Common myeloid progenitor, CD34-positive (primary cell): ENCODE measurements at regions not wholly inside any gene's neighbourhood (a gene's known extent, or its start where the extent isn't known, plus 50 kb on each side); places are given as distances from the start of the nearest gene placed in this dataset.

Experiments
- CTCF ChIA-PET: fragments of 350-600 bp; sonication (Branson Sonifier 250); formaldehyde crosslinking; loops from one replicate; lab custom pipeline; 2021; ENCODE audit warnings: antibody characterized with exemption; lab: Charles Lee
- POLR2A ChIA-PET: fragments of 350-600 bp; sonication (Branson Sonifier 250); formaldehyde crosslinking; loops from one replicate; lab custom pipeline; 2021; ENCODE audit warnings: antibody characterized with exemption; lab: Charles Lee
- DNase-seq, 3 donors: peaks; one replicate each; pipeline versions ENCODE4 v3.0.0 to v3.0.0-alpha.2; 2013
- H3K27ac ChIP-seq, 2 experiments: 1 replicate in 1 of 2; 2 replicates in 1 of 2; pipeline ENCODE4 v1.7.0; 2013; ENCODE audit warnings: inconsistent platforms in 2 of 2, low read length in 2 of 2, mild to moderate bottlenecking in 2 of 2, low read depth in 1 of 2, moderate library complexity in 1 of 2; ENCODE audit not compliant: severe bottlenecking in 2 of 2, insufficient read depth in 1 of 2, poor library complexity in 1 of 2
- H3K27me3 ChIP-seq, 5 experiments: replicated peaks in 2 of 5; 1 replicate in 3 of 5; 2 replicates in 2 of 5; pipeline versions ENCODE4 v1.6.1 to v1.7.0; 2013; ENCODE audit warnings: low read length in 4 of 5, mild to moderate bottlenecking in 2 of 5, moderate library complexity in 2 of 5, inconsistent platforms in 1 of 5; ENCODE audit not compliant: insufficient read depth in 5 of 5, control insufficient read depth in 4 of 5
- H3K36me3 ChIP-seq, 4 experiments: 1 replicate in 2 of 4; 2 replicates in 2 of 4; pipeline versions ENCODE4 v1.6.1 to v1.7.0; 2013; ENCODE audit warnings: low read length in 3 of 4, control low read depth in 1 of 4, mild to moderate bottlenecking in 1 of 4; ENCODE audit not compliant: control insufficient read depth in 4 of 4, insufficient read depth in 4 of 4
- H3K4me1 ChIP-seq, 4 experiments: 1 replicate in 3 of 4; 2 replicates in 1 of 4; pipeline versions ENCODE4 v1.6.1 to v1.7.1; 2013; ENCODE audit warnings: low read length in 3 of 4, mild to moderate bottlenecking in 3 of 4, control low read depth in 1 of 4, inconsistent platforms in 1 of 4, moderate library complexity in 1 of 4; ENCODE audit not compliant: control insufficient read depth in 4 of 4, insufficient read depth in 4 of 4; ENCODE audit errors: control extremely low read depth in 1 of 4
- H3K4me3 ChIP-seq, 7 experiments: 1 replicate in 4 of 7; 2 replicates in 3 of 7; pipeline versions ENCODE4 v1.5.1 to v1.7.0; 2013; ENCODE audit warnings: mild to moderate bottlenecking in 7 of 7, low read length in 6 of 7, moderate library complexity in 6 of 7, inconsistent platforms in 2 of 7, low read depth in 2 of 7, control low read depth in 1 of 7; ENCODE audit not compliant: insufficient read depth in 4 of 7, control insufficient read depth in 1 of 7; ENCODE audit errors: extremely low read depth in 1 of 7
- H3K9me3 ChIP-seq, 5 experiments: 1 replicate in 4 of 5; 2 replicates in 1 of 5; pipeline versions ENCODE4 v1.6.1 to v1.7.1; 2013; ENCODE audit warnings: low read length in 4 of 5, mild to moderate bottlenecking in 2 of 5, inconsistent platforms in 1 of 5, low read depth in 1 of 5, moderate library complexity in 1 of 5; ENCODE audit not compliant: control insufficient read depth in 4 of 5, insufficient read depth in 2 of 5; ENCODE audit errors: control extremely low read depth in 1 of 5
- WGBS: methylation state at CpG from one replicate; pipeline ENCODE4 v1.1.5; 2013; ENCODE audit not compliant: insufficient coverage; 5-methylcytosine and 5-hydroxymethylcytosine counted together

- no peaks in the 10 kb centered on the region for H3K4me1 ChIP-seq
- no peak overlapping the region for H3K27ac ChIP-seq
- no peak overlapping the region for H3K4me3 ChIP-seq
- CTCF ChIA-PET = no interaction called here
- POLR2A ChIA-PET = no interaction called here
- no peak for DNase-seq
- no peaks in the 10 kb centered on the region for H3K9me3 ChIP-seq
- no peaks in the 10 kb centered on the region for H3K36me3 ChIP-seq
- 88% methylated on average over 2 of the region's 2 CpGs for WGBS
- H3K27me3 ChIP-seq = peaks cover 0 to 2% (median 0%) of the 10 kb centered on the region in 5 experiments
Observed at GRCh38 chr13:106433066-106433465, 102.4 kb downstream of the EFNB2 start.

DNA sequence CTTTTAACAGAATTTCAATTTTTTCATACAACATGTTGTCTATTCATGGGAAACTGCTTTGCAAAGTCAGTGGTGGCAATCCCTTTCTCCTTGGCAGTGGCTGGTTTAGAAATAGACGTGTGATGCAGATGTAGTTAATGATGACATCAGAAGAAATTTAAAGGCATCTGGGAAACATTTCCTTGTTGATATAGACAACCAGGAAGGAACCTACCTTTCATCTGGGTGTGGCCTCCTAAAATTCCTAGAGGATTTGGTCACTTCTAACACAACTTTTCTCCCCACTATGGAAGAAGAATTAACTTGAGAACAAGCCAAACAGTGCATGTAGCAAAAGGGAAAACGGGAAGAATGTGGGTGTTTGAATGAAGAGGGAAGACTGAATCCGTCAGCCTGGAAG, 102.8 kb downstream of the EFNB2 start:
- Histone ChIP-seq H3K4me1 (no peaks in the 10 kb centered on the region), H3K36me3 (no peaks in the 10 kb centered on the region), H3K27ac (no peak overlapping the region), H3K9me3 (no peaks in the 10 kb centered on the region), H3K27me3 (peaks cover 0 to 2% (median 0%) of the 10 kb centered on the region in 5 experiments), H3K4me3 (no peak overlapping the region)
- CTCF ChIA-PET = no interaction called here
- DNase-seq = no peak
- POLR2A ChIA-PET = no interaction called here
- WGBS = no CpG with 5 or more reads among the region's 3 CpGs

DNA sequence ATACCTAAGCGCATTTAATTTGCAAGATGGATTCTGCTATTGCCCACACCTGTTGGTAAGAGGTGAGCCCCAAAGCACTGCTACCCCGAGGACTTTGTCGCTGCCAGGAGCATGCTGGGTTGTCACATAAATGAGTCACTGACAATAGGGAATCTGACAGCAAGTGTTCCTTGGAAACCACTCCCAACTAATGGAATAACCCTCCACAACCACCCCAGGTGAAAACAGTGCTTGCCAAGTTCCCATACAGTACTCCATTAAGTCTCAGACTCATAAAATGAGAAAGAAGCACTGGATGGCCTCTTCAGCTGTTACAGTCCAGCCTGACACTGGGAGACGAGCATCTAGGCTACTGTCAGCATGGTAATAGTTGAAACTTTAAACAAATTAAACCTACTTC, 108.6 kb downstream of the EFNB2 start:
- POLR2A ChIA-PET = no interaction called here
- Histone ChIP-seq H3K27ac (no peak overlapping the region), H3K4me3 (no peak overlapping the region), H3K36me3 (no peaks in the 10 kb centered on the region), H3K27me3 (peaks cover 0 to 2% (median 0%) of the 10 kb centered on the region in 5 experiments), H3K9me3 (no peaks in the 10 kb centered on the region), H3K4me1 (no peaks in the 10 kb centered on the region)
- CTCF ChIA-PET = no interaction called here
- 100% methylated on average over 4 of the region's 4 CpGs for WGBS
- no peak for DNase-seq

GRCh38 chr13:106425661-106426060, 109.8 kb downstream of the EFNB2 start:
- no peak for DNase-seq
- ChIA-PET POLR2A (no interaction called here), CTCF (interaction anchor here (1.0 kb wide), 1 partner anchor 10 kb away, joined by 3 read pairs; no protein-coding TSS in a partner anchor)
- H3K4me3 ChIP-seq = no peak overlapping the region
- no peaks in the 10 kb centered on the region for H3K36me3 ChIP-seq
- no peaks in the 10 kb centered on the region for H3K4me1 ChIP-seq
- no peaks in the 10 kb centered on the region for H3K9me3 ChIP-seq
- WGBS = 98% methylated on average over 14 of the region's 17 CpGs
- no peak overlapping the region for H3K27ac ChIP-seq
- H3K27me3 ChIP-seq = peaks cover 0 to 2% (median 0%) of the 10 kb centered on the region in 5 experiments

GRCh38 chr13:106424805-106425204, 110.7 kb downstream of the EFNB2 start:
- no peak for DNase-seq
- Histone ChIP-seq H3K4me3 (no peak overlapping the region), H3K9me3 (no peaks in the 10 kb centered on the region), H3K27me3 (peaks cover 0 to 4% (median 0%) of the 10 kb centered on the region in 5 experiments), H3K4me1 (no peaks in the 10 kb centered on the region), H3K36me3 (no peaks in the 10 kb centered on the region), H3K27ac (no peak overlapping the region)
- POLR2A ChIA-PET = no interaction called here
- CTCF ChIA-PET = interaction anchor here (1.0 to 1.1 kb wide), 2 partner anchors 10 to 30 kb away, joined by 3 read pairs; no protein-coding TSS in a partner anchor
- no CpG with 5 or more reads among the region's 1 CpG for WGBS

DNA sequence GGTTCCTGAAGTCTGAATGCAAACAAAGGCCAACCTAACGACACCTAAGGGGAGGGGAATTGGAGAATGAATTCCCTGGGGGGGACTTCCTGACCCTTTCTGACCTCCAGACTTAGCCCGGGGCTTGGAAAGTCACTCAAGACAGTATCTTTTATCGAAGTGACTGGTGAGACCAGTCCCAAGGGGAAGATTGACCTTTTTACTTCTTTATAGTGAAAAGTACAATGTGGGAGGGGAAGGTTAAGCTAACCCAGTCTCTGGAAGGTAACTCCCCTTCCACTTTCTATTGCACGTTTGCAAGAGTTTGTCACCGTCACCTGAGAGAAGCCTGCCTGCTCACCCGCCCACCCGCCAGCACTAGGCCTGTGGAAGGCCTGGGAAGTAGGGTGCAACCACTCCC, 111.9 kb downstream of the EFNB2 start:
- ChIA-PET POLR2A (no interaction called here), CTCF (no interaction called here)
- Histone ChIP-seq H3K4me3 (no peak overlapping the region), H3K9me3 (no peaks in the 10 kb centered on the region), H3K36me3 (no peaks in the 10 kb centered on the region), H3K4me1 (no peaks in the 10 kb centered on the region), H3K27ac (no peak overlapping the region), H3K27me3 (peaks cover 0 to 8% (median 0%) of the 10 kb centered on the region in 5 experiments)
- 92% methylated on average over 7 of the region's 7 CpGs for WGBS
- no peak for DNase-seq

DNA sequence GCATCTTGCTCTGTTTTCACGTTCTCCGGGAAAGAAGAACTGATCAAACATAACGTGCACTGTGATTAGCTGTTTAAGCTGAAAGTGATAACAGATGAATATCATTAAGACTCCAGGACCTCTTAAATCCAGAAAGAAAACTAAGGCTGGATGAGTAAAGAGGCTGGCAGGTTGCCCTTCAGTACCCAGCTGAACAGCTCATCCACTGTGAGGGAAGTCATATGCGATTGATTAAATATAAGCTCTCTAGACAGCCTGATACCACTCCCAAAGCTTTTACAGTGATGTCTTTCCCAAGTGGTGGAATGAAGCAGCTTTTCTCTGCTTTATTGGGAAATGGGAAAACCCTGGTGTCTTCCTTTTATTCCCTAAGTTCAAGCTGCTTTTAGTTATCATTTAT, 116.9 kb downstream of the EFNB2 start:
- Histone ChIP-seq H3K27ac (no peak overlapping the region), H3K27me3 (peaks cover 0 to 7% (median 7%) of the 10 kb centered on the region in 5 experiments), H3K36me3 (no peaks in the 10 kb centered on the region), H3K9me3 (no peaks in the 10 kb centered on the region), H3K4me1 (peaks cover 0 to 5% (median 0%) of the 10 kb centered on the region in 4 experiments), H3K4me3 (no peak overlapping the region)
- no peak for DNase-seq
- ChIA-PET POLR2A (no interaction called here), CTCF (no interaction called here)
- WGBS = 97% methylated on average over 4 of the region's 4 CpGs
